Renal cortex interstitium (tissue), 11 donors: ENCODE measurements at regions not wholly inside any gene's neighbourhood (a gene's known extent, or its start where the extent isn't known, plus 50 kb on each side); places are given as distances from the start of the nearest gene placed in this dataset.

Source experiments
- DNase-seq, 11 donors: peaks; one replicate each; pipeline ENCODE4 v3.0.0-alpha.2; 2013; ENCODE audit warnings: low read depth in 9 of 11, low spot score in 4 of 11; ENCODE audit errors: extremely low read depth in 1 of 11

DNA sequence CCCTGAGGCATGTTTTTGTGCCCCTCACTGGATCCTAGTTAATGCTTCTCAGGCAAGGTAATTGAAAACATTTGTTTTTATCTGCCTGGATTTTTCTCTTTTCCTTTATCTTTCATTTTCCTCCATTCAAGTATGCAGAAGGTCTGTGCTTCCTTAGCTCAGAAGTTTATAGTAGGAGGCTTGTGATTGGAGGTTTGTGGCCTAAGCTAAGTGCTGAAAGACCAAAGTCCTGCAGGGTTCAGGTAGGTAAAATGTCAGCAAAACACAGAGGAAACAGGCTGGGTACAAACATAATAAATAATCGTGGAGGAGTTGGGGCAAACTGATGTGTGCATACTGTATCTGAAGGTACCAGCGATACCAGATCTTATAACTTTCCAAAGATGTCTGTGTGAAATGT lies 230.9 kb upstream of the KLF4 start:
- DNase-seq = no peak

DNA sequence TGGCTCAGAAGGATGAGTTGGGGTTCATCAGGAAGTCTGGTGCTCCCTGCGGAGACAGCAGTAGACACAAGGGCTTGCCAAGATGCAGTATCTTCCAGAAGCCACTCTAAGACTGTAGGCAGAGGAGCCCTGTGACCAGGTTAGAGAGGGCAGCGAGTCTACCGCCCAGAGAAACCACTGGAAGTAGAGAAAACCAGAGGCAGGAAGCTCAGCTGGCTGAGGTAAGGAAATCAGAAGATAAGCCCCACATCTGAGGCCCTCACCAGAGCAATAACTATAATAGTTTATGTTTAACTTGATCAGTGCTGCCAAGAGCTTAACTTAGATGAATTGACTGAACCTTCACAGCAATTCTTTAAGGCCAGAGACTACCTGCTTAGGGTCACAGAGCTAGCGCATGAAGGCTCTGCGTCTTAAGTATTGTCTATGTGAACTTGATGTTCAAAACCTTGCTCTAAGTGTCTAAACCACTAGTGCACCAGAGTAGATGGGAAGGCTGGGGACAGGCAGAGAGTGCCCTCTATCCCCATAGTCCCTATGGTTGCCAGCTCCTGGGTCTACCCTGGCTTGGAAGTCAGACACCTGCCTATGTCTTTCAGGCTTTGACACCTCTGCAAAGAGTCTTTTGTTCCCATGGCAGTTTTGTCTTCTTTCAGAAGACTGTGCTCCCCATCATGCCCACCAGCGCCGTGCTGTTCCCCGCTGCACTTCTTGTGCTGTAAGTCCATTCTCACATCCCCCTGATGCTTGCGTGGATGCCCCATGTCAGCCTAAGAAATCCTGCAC lies 228.2 kb upstream of the KLF4 start:
- no peak for DNase-seq

GRCh38 chr9:107715740-107716139 lies 226.2 kb upstream of the KLF4 start:
- DNase-seq = no peak

DNA sequence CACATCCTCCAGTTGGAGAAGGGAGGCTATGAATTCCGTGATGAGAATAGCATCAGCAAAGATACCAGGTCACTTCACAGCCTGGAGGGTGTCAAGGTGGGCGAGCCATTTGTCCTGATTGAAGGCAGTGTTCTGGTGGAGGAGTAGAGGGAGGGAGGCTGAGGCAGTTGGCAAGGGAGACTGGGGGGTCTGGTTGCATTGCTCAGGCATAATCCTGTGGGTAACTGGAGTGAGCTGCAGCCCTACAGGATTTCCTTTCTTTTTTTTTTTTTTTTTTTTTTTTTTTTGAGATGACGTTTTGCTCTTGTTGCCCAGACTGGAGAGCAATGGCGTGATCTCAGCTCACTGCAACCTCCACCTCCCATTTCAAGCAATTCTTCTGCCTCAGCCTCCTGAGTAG lies 223.9 kb upstream of the KLF4 start:
- DNase-seq = no peak

DNA sequence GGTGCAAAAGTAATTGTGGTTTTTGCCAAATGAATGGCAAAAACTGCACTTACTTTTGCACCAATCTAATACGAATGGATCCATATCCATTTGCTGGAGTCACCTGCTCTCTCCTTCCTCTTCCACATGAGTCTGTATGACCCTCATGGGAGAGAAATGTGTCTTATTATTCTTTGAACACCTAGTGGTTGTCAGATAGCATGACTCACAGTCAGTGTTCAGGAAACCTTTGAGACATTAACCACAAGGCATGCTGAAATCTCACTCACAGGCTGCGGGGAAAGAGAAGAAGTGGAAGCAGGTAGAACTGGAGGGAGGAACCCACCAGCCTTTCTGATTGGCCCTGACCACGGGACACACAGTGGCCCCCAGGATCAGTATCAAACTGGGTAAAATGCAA lies 222.8 kb upstream of the KLF4 start:
- DNase-seq = no peak

DNA sequence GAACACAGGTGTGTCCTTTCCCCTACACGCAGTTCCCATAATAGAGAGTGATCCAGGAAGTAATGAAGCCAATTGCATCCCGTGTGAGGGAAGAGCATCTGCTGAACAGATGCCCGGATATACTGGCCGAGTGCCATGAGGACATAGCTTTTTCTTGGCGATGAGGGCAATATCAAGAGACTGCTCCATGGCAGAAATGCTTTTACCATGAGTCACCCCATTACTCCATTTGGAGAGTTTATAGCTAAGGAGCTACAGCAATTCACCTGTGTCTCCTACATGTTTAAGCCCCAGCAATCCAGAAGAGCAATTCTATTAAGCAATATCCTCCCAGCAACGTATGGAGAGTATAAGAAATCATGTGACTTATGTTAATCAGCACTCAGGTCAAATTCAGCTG lies 222.0 kb upstream of the KLF4 start:
- no peak for DNase-seq

GRCh38 chr9:107710953-107711352 lies 221.4 kb upstream of the KLF4 start:
- no peak for DNase-seq

DNA sequence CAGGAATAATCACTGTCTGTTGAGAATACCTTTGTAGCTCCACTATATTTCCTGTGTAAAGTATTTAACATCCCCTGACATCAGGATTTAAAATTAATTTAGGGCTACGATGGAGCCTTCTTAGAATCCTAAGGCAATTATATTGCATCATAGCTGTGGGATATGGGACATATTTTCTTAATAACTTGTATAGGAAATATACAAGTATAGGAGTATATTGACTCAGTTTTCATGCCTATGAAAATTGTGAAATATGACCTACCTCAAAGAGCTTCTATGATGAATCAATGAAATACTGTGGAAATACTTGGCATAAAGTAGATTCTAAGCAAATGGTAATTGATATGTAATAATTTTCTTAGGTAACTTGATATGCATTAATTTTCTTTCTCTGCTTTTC lies 221.0 kb upstream of the KLF4 start:
- DNase-seq = no peak

GRCh38 chr9:107708791-107709190 lies 219.2 kb upstream of the KLF4 start:
- no peak for DNase-seq

GRCh38 chr9:107707915-107708441 lies 218.4 kb upstream of the KLF4 start:
- DNase-seq = no peak

GRCh38 chr9:107707428-107707837 lies 217.9 kb upstream of the KLF4 start:
- DNase-seq = no peak

DNA sequence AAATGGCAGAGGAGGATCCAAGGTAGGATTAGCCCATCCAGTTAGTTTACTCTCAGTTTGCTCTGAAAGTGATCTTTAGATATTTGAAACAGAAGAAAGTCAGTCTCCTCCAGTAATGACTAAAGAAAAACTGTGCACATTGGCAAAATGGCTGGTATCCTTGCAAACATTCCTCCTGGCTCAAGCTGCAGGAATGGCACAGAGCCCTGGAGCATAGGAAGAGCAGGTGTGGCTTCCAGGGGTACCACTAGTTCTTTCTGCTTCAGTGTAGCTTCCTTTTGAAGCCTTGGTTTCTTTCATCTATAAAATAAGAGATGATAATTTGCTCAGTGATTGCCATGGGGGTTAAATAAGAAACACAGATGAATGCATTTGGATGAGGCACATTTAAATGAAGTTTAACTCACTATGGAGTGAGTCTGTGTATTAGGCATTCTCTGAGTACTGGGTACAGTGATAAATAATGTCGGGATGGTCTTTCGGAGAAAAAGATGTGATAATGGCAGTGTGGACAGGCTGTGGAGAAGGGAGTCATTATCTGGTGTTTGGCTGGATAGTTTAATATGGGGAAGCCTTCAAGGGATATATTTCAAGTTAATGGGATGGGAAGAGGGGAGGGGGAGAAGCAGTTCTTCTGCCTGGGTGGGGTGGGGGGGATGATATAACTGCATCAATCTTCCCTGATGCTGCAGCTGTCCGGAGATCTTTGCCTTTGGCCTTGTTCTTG lies 217.3 kb upstream of the KLF4 start:
- peak in 2 of 11 donors; percentile 5 to 14 for DNase-seq

GRCh38 chr9:107705521-107705920 lies 216.0 kb upstream of the KLF4 start:
- DNase-seq = no peak

DNA sequence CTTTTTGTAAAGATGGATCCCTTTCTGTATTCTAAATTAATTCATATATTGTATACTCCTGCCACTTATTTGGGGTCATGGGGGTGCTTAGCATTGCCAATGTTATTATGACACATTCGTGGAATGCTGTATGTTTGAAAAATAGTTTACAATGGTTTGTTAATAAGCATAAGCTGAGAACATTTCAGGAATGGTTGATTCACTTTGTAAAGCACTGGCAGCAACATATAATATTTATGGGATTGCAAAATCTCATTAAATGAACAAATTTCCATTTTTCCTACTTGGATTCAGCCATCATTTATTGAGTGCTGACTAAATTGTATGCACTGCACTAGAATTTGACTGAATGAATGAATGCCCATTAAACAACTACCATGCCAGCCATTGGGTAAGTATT lies 215.2 kb upstream of the KLF4 start:
- no peak for DNase-seq

DNA sequence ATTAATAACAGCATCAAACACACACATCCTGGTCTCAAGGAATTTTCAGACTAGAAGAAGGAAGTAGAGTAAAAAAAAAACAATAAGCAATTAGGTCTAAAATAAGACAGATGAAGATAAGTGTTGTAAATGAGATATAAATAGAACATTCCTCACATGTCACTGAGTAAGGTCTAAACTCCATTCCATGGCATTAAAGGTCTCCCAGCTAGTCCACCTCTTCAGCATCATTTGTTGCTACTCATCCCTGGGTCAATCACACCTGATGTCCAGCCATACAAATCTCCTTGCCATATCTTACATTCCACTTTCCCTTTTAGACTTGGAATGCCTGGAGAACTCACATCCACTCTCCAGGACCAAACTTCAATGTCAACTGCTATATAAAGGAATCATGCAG lies 214.1 kb upstream of the KLF4 start:
- no peak for DNase-seq

GRCh38 chr9:107700847-107701246 lies 211.3 kb upstream of the KLF4 start:
- no peak for DNase-seq

DNA sequence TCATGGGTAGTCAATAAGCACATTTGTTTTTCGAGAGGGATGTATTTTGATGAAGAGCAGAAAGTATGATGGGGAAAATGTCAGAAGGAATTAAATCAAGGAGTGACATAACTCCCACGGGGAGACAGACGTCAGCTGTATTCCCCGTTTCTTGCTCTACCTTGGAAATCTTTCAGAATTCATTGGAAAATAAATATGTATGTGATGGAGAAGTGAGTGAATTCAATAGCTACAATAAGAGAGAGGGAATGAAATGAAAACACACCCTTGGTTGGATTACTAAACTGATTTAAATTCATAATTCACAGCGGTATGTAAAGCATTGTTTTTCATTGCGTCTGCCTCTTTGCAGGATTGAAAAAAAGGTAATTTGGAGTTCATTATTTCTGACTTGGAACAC lies 209.7 kb upstream of the KLF4 start:
- no peak for DNase-seq

DNA sequence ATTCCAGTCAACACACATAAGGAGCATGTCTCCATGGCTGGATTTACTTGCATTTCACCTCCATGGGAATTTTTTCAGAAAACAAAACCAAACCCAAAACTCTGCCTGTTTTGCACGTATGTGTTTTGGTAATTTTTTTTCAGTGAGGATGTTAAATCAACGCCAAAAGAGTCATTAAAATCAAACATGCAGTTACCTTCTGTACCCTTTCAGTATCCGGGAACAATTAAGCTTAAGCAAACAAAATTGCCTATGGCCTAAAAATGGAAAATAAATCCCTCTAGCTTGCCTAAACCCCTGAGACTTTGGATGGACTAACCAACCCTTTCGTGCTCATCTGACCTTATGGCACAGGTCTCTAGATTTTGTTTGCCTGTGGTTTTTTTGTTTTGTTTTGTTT lies 209.2 kb upstream of the KLF4 start:
- DNase-seq = no peak

- DNase-seq = no peak
Measured at GRCh38 chr9:107696302-107696701, 206.7 kb upstream of the KLF4 start.

GRCh38 chr9:107694390-107694789 lies 204.8 kb upstream of the KLF4 start:
- no peak for DNase-seq
